B cell (primary cell): ENCODE measurements at regions not wholly inside any gene's neighbourhood (a gene's known extent, or its start where the extent isn't known, plus 50 kb on each side); places are given as distances from the start of the nearest gene placed in this dataset.

Experiments used
- EZH2 ChIP-seq: IDR thresholded peaks from 2 replicates; pipeline ENCODE4 v1.6.1; 2012; ENCODE audit warnings: borderline replicate concordance, low read depth, mild to moderate bottlenecking, moderate library complexity, low read length; ENCODE audit not compliant: insufficient read depth, poor library complexity, severe bottlenecking
- TF ChIP-seq, protein P1 (sequence below): fragments of 200-600 bp; IDR thresholded peaks from one replicate; pipeline ENCODE4 v1.8.0; 2022; ENCODE audit warnings: antibody characterized with exemption, mild to moderate bottlenecking

DNA sequence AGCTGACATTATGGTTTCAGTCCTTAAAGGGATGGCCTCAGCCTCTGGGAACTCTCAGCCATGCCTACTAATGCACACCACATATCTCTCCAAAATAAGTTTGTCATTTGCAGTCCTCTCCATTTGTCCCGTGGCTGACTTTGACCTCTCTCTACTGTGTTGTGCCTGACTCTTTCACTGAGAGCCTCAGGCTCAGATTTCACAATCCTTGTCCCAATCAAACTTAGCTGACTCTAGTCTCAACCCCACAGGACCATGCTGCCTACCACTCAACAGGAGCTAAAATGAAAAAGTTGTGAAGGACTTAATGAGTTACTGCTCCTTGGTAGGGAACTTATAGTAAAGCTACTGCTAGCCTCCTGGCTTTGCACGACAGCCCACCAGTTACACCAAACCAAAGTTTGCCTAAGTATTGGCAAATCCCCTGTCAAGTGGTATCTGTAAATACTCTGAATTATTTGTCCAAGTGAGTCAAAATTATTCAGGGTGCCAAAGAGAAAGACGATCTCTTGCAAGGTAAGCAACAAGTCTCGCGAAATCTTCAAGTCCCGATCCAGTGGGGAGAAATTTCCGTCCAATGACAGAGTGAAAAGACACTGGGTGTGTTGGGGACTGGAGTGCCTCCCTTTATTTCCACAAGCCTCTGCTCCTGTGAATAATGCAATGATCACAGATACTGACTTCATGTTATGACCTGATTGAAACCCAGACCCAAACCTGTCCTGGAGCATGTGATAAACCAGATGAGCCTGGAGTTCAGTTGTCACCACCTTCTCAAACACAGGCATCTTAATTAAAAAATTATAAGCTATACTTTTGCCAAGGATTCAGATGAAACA lies 124.4 kb upstream of the FOXQ1 start:
- TF ChIP-seq, protein P1, sequence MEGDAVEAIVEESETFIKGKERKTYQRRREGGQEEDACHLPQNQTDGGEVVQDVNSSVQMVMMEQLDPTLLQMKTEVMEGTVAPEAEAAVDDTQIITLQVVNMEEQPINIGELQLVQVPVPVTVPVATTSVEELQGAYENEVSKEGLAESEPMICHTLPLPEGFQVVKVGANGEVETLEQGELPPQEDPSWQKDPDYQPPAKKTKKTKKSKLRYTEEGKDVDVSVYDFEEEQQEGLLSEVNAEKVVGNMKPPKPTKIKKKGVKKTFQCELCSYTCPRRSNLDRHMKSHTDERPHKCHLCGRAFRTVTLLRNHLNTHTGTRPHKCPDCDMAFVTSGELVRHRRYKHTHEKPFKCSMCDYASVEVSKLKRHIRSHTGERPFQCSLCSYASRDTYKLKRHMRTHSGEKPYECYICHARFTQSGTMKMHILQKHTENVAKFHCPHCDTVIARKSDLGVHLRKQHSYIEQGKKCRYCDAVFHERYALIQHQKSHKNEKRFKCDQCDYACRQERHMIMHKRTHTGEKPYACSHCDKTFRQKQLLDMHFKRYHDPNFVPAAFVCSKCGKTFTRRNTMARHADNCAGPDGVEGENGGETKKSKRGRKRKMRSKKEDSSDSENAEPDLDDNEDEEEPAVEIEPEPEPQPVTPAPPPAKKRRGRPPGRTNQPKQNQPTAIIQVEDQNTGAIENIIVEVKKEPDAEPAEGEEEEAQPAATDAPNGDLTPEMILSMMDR = no peak
- TF ChIP-seq EZH2 = no peak
